GM12891 (cell line): ENCODE measurements at regions not wholly inside any gene's neighbourhood (a gene's known extent, or its start where the extent isn't known, plus 50 kb on each side); places are given as distances from the start of the nearest gene placed in this dataset.

Source experiments
- PAX5 ChIP-seq: IDR thresholded peaks from 2 replicates; pipeline ENCODE4 v1.6.1; 2011; ENCODE audit warnings: low read length, moderate library complexity, mild to moderate bottlenecking; ENCODE audit not compliant: insufficient read depth, severe bottlenecking
- POLR2A ChIP-seq: IDR thresholded peaks from 2 replicates; pipeline ENCODE4 v1.6.1; 2011; ENCODE audit warnings: low read depth, low read length, control low read depth
- POLR2AphosphoS5 ChIP-seq: IDR thresholded peaks from 2 replicates; pipeline ENCODE4 v1.6.1; 2011; ENCODE audit warnings: low read depth, low read length, control low read depth
- POU2F2 ChIP-seq: IDR thresholded peaks from 2 replicates; pipeline ENCODE4 v1.6.1; 2011; ENCODE audit warnings: low read depth, mild to moderate bottlenecking, control low read depth, low read length, moderate library complexity
- SPI1 ChIP-seq: IDR thresholded peaks from 2 replicates; pipeline ENCODE4 v1.6.1; 2011; ENCODE audit warnings: low read depth, low read length, control low read depth
- TAF1 ChIP-seq: IDR thresholded peaks from 2 replicates; pipeline ENCODE4 v1.6.1; 2011; ENCODE audit warnings: low read depth, low read length, control low read depth

- TF ChIP-seq TAF1: no peak
- TF ChIP-seq POLR2AphosphoS5: no peak
- no peak for TF ChIP-seq POLR2A
- TF ChIP-seq SPI1: no peak
- TF ChIP-seq PAX5: no peak
- TF ChIP-seq POU2F2: no peak
These were observed 337.4 kb upstream of the RGS6 start for GRCh38 chr14:71594821-71595220.
